ENCODE measurements at regions not wholly inside any gene's neighbourhood (a gene's known extent, or its start where the extent isn't known, plus 50 kb on each side); places are given as distances from the start of the nearest gene placed in this dataset.

GRCh38 chr4:30314001-30314400 is 406.2 kb upstream of the PCDH7 start:
- H4K20me1 ChIP-seq (ENCODE audit: insufficient read depth, low read length) = no peaks in the 10 kb centered on the region
- no peaks in the 10 kb centered on the region for H3K79me2 ChIP-seq (ENCODE audit: insufficient read depth, low read depth, low read length)
- no peak overlapping the region for H3K4me3 ChIP-seq (ENCODE audit: low read depth, low read length, poor library complexity, severe bottlenecking)
- no peak overlapping the region for H3K27ac ChIP-seq (ENCODE audit: low read depth, low read length, poor library complexity, severe bottlenecking)
- BruUV-seq (replicated peaks) = no TSS peak
- no peaks in the 10 kb centered on the region for H3K9me3 ChIP-seq (ENCODE audit: low read length)
- no peaks in the 10 kb centered on the region for H3K4me1 ChIP-seq (ENCODE audit: insufficient read depth, low read length, poor library complexity, severe bottlenecking)
- intact Hi-C loops (cut with micrococcal nuclease; ENCODE audit: unreplicated experiment) = no loop called here
- H3K4me2 ChIP-seq (ENCODE audit: low read length) = no peak overlapping the region
- H2AFZ ChIP-seq (ENCODE audit: low read length) = no peak overlapping the region
- no peak for DNase-seq (ENCODE audit: low spot score)
- TF ChIP-seq EZH2phosphoT487 (IDR thresholded peaks at IDR 0.05; ENCODE audit: borderline replicate concordance, low read depth, low read length) (no peak), CTCF (conservative IDR thresholded peaks at IDR 0.05; ENCODE audit: low read length) (no peak)
- no peaks in the 10 kb centered on the region for H3K36me3 ChIP-seq (ENCODE audit: insufficient read depth, low read length)
- CTCF ChIA-PET (ENCODE audit: unreplicated experiment) = no interaction called here
- H3K9me2 ChIP-seq (ENCODE audit: insufficient read depth, low read length) = no peaks in the 10 kb centered on the region
- POLR2A ChIA-PET = interaction anchor here (0.6 to 1.0 kb wide), 2 partner anchors 61 to 1499 kb away, joined by 3 read pairs; no protein-coding TSS in a partner anchor

DNA sequence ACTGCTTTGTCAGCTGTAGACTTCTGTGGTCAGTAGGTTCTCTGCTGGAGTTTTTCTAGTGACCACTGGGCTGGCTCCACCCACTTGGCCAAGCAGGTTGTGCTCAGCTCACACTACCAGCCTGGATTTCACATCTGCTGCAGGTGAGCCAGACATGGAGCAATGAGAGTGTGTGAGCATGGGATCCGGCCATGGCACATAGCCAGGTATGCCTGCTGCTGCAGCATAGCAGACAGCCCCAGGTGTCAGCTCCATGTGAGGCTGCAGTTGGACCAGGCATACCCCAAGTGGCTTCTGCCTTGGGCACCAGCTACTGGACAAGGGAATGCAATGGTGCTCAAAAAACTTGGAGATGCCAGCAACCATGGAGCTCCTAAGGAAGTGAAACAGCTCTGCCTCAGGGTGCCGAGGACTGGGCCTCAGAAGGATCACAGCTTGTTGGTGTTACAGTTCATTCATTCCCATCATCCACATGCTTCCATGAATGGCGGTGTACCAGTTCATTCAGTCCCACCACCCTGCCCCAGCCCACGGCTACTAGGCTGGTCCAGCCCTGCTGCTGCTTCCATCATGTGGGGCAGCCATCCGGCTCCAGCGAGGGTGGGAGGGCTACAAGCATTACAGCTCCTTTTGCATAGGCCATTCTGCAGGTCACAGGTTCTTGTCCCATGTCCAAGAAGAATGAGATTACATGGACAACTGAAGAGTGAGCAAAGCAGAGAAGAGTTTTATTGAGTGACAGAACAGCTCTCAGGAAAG is 389.1 kb upstream of the PCDH7 start:
- Histone ChIP-seq H2AFZ (ENCODE audit: low read length) (no peak overlapping the region), H3K27ac (ENCODE audit: low read depth, low read length, poor library complexity, severe bottlenecking) (no peak overlapping the region), H3K36me3 (ENCODE audit: insufficient read depth, low read length) (no peaks in the 10 kb centered on the region), H3K4me1 (ENCODE audit: insufficient read depth, low read length, poor library complexity, severe bottlenecking) (no peaks in the 10 kb centered on the region), H4K20me1 (ENCODE audit: insufficient read depth, low read length) (no peaks in the 10 kb centered on the region), H3K79me2 (ENCODE audit: insufficient read depth, low read depth, low read length) (no peaks in the 10 kb centered on the region), H3K4me2 (ENCODE audit: low read length) (no peak overlapping the region), H3K9me3 (ENCODE audit: low read length) (no peaks in the 10 kb centered on the region), H3K9me2 (ENCODE audit: insufficient read depth, low read length) (no peaks in the 10 kb centered on the region), H3K4me3 (ENCODE audit: low read depth, low read length, poor library complexity, severe bottlenecking) (no peak overlapping the region)
- TF ChIP-seq CTCF (conservative IDR thresholded peaks at IDR 0.05; ENCODE audit: low read length) = no peak
- no peak for TF ChIP-seq EZH2phosphoT487 (IDR thresholded peaks at IDR 0.05; ENCODE audit: borderline replicate concordance, low read depth, low read length)
- intact Hi-C loops (cut with micrococcal nuclease; ENCODE audit: unreplicated experiment) = no loop called here
- BruUV-seq (replicated peaks) = no TSS peak
- ChIA-PET POLR2A (no interaction called here), CTCF (ENCODE audit: unreplicated experiment) (no interaction called here)
- no peak for DNase-seq (ENCODE audit: low spot score)

DNA sequence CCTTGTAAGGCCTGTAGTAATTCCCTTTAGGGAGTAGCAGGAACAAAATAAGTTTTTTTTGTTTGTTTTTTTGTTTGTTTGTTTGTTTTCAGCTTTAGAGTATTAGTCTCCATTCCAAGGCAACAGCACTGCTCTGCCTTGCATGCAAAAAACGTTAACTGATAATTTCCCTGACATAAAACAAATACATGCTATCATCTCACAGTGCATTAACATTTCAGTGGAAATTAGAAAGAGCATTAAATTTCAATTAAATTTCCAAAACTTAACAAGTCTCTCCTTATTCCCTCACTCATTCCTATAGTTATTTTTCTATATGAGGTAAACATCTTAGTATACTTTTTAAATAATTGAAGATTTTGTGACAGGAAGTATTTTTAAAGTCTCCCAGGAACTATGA is 378.4 kb upstream of the PCDH7 start:
- POLR2A ChIA-PET = no interaction called here
- Histone ChIP-seq H4K20me1 (ENCODE audit: insufficient read depth, low read length) (no peaks in the 10 kb centered on the region), H3K9me3 (ENCODE audit: low read length) (no peaks in the 10 kb centered on the region), H3K4me2 (ENCODE audit: low read length) (no peak overlapping the region), H3K4me3 (ENCODE audit: low read depth, low read length, poor library complexity, severe bottlenecking) (no peak overlapping the region), H3K4me1 (ENCODE audit: insufficient read depth, low read length, poor library complexity, severe bottlenecking) (no peaks in the 10 kb centered on the region), H3K79me2 (ENCODE audit: insufficient read depth, low read depth, low read length) (no peaks in the 10 kb centered on the region), H3K9me2 (ENCODE audit: insufficient read depth, low read length) (no peaks in the 10 kb centered on the region), H3K27ac (ENCODE audit: low read depth, low read length, poor library complexity, severe bottlenecking) (no peak overlapping the region), H2AFZ (ENCODE audit: low read length) (no peak overlapping the region), H3K36me3 (ENCODE audit: insufficient read depth, low read length) (no peaks in the 10 kb centered on the region)
- CTCF ChIA-PET (ENCODE audit: unreplicated experiment) = no interaction called here
- no peak for TF ChIP-seq CTCF (conservative IDR thresholded peaks at IDR 0.05; ENCODE audit: low read length)
- TF ChIP-seq EZH2phosphoT487 (IDR thresholded peaks at IDR 0.05; ENCODE audit: borderline replicate concordance, low read depth, low read length) = no peak
- intact Hi-C loops (cut with micrococcal nuclease; ENCODE audit: unreplicated experiment) = no loop called here
- DNase-seq (ENCODE audit: low spot score) = no peak
- no TSS peak for BruUV-seq (replicated peaks)
